PC-3 (cell line): ENCODE measurements at regions not wholly inside any gene's neighbourhood (a gene's known extent, or its start where the extent isn't known, plus 50 kb on each side); places are given as distances from the start of the nearest gene placed in this dataset.

Experiments
- ATAC-seq: fragments of 200-7000 bp; cut with Tn5 transposase; 2 replicates; pipeline ENCODE4 v1.9.1; 2020; ENCODE audit warnings: mild to moderate bottlenecking, moderate library complexity
- BruUV-seq: library from RNA; stranded (reverse); fragments of 400-500 nt; replicated peaks from 2 replicates; lab custom pipeline; 2021; lab: Mats Ljungman, UMichigan
- CTCF ChIA-PET: fragments of 300-600 bp; sonication (Branson Sonifier 250); formaldehyde crosslinking; loops from one replicate; lab custom pipeline; 2022; ENCODE audit warnings: antibody characterized with exemption; lab: Charles Lee
- POLR2A ChIA-PET: fragments of 300-600 bp; sonication (Branson Sonifier 250); formaldehyde crosslinking; loops from one replicate; lab custom pipeline; 2022; ENCODE audit warnings: antibody characterized with exemption; ENCODE audit not compliant: unreplicated experiment; lab: Charles Lee
- DNase-seq: peaks from one replicate; pipeline ENCODE4 v3.0.0-alpha.2; 2015
- H2AFZ ChIP-seq: fragments of 300-600 bp; sonication (generic); 2 replicates; pipeline ENCODE4 v1.6.0; 2016; ENCODE audit warnings: antibody characterized with exemption, low read length
- H3F3A ChIP-seq: fragments of 300-600 bp; sonication (generic); one replicate; pipeline ENCODE4 v1.6.0; 2017; ENCODE audit warnings: antibody characterized with exemption, low read length, control low read depth, mild to moderate bottlenecking; ENCODE audit not compliant: unreplicated experiment
- H3K27ac ChIP-seq: fragments of 300-600 bp; sonication (generic); 2 replicates; pipeline ENCODE4 v1.5.1; 2016; ENCODE audit warnings: mild to moderate bottlenecking, low read length
- H3K27me3 ChIP-seq: fragments of 300-600 bp; sonication (generic); 2 replicates; pipeline ENCODE4 v1.6.1; 2016; ENCODE audit warnings: low read length, mixed read lengths
- H3K36me3 ChIP-seq: fragments of 300-600 bp; sonication (generic); 2 replicates; pipeline ENCODE4 v1.6.1; 2016; ENCODE audit warnings: low read depth, mixed run types, low read length, mixed read lengths
- H3K4me1 ChIP-seq: fragments of 300-600 bp; sonication (generic); 2 replicates; pipeline ENCODE4 v1.5.1; 2016; ENCODE audit warnings: low read length; ENCODE audit not compliant: insufficient read depth
- H3K4me2 ChIP-seq: fragments of 300-600 bp; sonication (generic); 2 replicates; pipeline ENCODE4 v1.6.0; 2016; ENCODE audit warnings: low read length
- H3K4me3 ChIP-seq: fragments of 300-600 bp; sonication (generic); 2 replicates; pipeline ENCODE4 v1.5.1; 2016; ENCODE audit warnings: mild to moderate bottlenecking, low read length, mixed read lengths
- H3K79me2 ChIP-seq: fragments of 300-600 bp; sonication (generic); 2 replicates; pipeline ENCODE4 v1.6.1; 2017; ENCODE audit warnings: low read length, mixed read lengths
- H3K9ac ChIP-seq: fragments of 300-600 bp; sonication (generic); 2 replicates; pipeline ENCODE4 v1.6.0; 2016; ENCODE audit warnings: mild to moderate bottlenecking, low read length
- H3K9me2 ChIP-seq: fragments of 300-600 bp; sonication (generic); replicated peaks from 2 replicates; pipeline ENCODE4 v1.6.1; 2016; ENCODE audit warnings: mixed run types, low read length, mixed read lengths
- H3K9me3 ChIP-seq: fragments of 300-600 bp; sonication (generic); 2 replicates; pipeline ENCODE4 v1.6.1; 2016; ENCODE audit warnings: low read length, mixed read lengths
- H4K20me1 ChIP-seq: fragments of 300-600 bp; sonication (generic); 2 replicates; pipeline ENCODE4 v1.6.1; 2016; ENCODE audit warnings: low read length, mixed read lengths
- CTCF ChIP-seq: fragments of 300-600 bp; sonication (generic); conservative IDR thresholded peaks from 2 replicates; pipeline ENCODE4 v1.5.1; 2017; ENCODE audit warnings: antibody characterized with exemption, low read depth, mild to moderate bottlenecking, low read length
- EZH2 ChIP-seq: fragments of 300-600 bp; sonication (generic); IDR thresholded peaks from one replicate; pipeline ENCODE4 v1.6.1; 2017; ENCODE audit warnings: antibody characterized with exemption, mild to moderate bottlenecking, low read length; ENCODE audit not compliant: unreplicated experiment
- EZH2phosphoT487 ChIP-seq: fragments of 300-600 bp; sonication (generic); IDR thresholded peaks from 2 replicates; pipeline ENCODE4 v1.6.1; 2018; ENCODE audit warnings: mild to moderate bottlenecking, antibody characterized with exemption, low read length, borderline replicate concordance
- intact Hi-C: fragments of 100-400 bp; cut with micrococcal nuclease; formaldehyde crosslinking; loops from 2 replicates; pipeline ENCODE4 v1.9.0; 2023

DNA sequence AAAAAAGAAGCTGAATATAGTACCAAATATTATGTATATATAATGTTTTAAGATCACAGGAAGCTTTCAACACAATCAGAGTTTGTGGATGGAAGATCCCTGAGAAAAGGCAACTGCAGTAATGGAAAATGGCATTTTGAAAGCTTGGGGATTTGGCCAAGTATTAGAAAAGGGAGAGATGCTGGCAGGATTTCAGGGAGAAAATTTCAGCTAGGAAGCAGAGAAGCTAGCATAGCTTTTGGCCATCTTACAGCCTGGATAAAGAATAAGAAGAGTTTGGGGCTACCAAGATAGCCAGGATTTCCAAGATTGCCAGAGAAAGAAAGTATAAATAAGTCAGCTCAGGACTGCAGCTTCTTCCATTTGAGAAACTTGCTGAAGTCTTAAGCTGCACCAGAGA lies 440.8 kb upstream of the LUZP2 start:
- POLR2A ChIA-PET, result no interaction called here
- H3K27me3 ChIP-seq, result no peaks in the 10 kb centered on the region
- no peak for DNase-seq
- no peaks in the 10 kb centered on the region for H3K9me3 ChIP-seq
- H3K36me3 ChIP-seq, result no peaks in the 10 kb centered on the region
- H3K27ac ChIP-seq, result no peak overlapping the region
- TF ChIP-seq CTCF (no peak), EZH2phosphoT487 (no peak), EZH2 (no peak)
- H3K9me2 ChIP-seq, result no peaks in the 10 kb centered on the region
- CTCF ChIA-PET, result no interaction called here
- no peaks in the 10 kb centered on the region for H4K20me1 ChIP-seq
- no peaks in the 10 kb centered on the region for H3F3A ChIP-seq
- H3K79me2 ChIP-seq, result no peaks in the 10 kb centered on the region
- no peak overlapping the region for H3K4me2 ChIP-seq
- intact Hi-C loops, result no loop called here
- no peak overlapping the region for H3K4me3 ChIP-seq
- no peak overlapping the region for H2AFZ ChIP-seq
- ATAC-seq, result no peak
- H3K4me1 ChIP-seq, result no peaks in the 10 kb centered on the region
- no peak overlapping the region for H3K9ac ChIP-seq
- BruUV-seq, result no TSS peak

DNA sequence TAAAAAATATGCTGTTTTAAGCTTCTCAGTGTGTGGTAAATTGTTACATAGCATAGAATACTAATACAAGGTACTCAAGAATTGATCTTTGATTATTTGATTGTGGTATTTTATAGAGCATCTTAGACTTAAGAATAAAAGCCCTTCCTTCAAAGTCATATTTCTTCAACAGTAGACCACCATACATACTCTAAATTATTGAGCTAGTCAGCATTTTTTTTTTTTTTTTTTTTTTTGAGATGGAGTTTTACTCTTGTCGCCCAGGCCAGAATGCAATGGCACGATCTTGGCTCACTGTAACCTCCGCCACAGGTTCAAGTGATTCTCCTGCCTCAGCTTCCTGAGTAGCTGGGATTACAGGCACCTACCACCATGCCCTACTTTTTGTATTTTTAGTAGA lies 436.7 kb upstream of the LUZP2 start:
- Histone ChIP-seq H2AFZ (no peak overlapping the region), H3K79me2 (no peaks in the 10 kb centered on the region), H3K9me2 (no peaks in the 10 kb centered on the region), H4K20me1 (no peaks in the 10 kb centered on the region), H3K27ac (no peak overlapping the region), H3K27me3 (no peaks in the 10 kb centered on the region), H3K4me1 (no peaks in the 10 kb centered on the region), H3K9ac (no peak overlapping the region), H3K4me3 (no peak overlapping the region), H3F3A (no peaks in the 10 kb centered on the region), H3K4me2 (no peak overlapping the region), H3K36me3 (no peaks in the 10 kb centered on the region), H3K9me3 (no peaks in the 10 kb centered on the region)
- BruUV-seq, result no TSS peak
- ChIA-PET CTCF (no interaction called here), POLR2A (no interaction called here)
- DNase-seq (no peak), ATAC-seq (no peak)
- intact Hi-C loops, result no loop called here
- TF ChIP-seq EZH2phosphoT487 (no peak), CTCF (no peak), EZH2 (no peak)

DNA sequence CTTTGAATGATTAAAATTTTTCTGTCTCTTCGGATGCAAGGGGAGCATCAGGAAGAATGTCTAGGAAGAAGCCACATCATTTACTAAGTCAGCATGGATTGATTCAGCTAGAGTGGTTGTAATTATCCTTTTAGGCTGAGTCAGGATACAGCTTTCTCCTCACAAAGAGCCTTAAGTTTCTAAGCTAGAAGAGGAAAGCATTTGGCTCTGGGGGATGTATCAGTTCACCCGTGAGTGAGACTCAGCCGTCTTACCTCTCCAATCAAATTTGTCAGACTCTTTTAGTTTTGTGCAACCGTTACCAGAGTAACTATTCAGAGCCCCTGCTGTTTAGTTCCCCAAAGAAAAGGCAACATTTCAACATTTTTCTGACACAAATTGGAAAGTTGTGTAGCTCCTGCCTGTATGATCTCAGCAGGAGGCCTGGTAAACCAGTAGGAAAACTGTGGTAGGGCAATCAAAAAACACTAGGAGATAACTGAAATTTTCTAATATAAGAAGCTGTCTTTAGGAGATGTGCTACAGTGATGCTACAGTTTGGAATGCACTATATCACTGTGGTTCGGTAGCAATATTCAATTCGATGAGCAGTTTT lies 432.4 kb upstream of the LUZP2 start:
- H4K20me1 ChIP-seq, result no peaks in the 10 kb centered on the region
- BruUV-seq, result no TSS peak
- H3K27ac ChIP-seq, result no peak overlapping the region
- H3K27me3 ChIP-seq, result no peaks in the 10 kb centered on the region
- DNase-seq, result no peak
- no peak overlapping the region for H2AFZ ChIP-seq
- H3K9me3 ChIP-seq, result no peaks in the 10 kb centered on the region
- H3K9ac ChIP-seq, result no peak overlapping the region
- H3F3A ChIP-seq, result no peaks in the 10 kb centered on the region
- no peaks in the 10 kb centered on the region for H3K36me3 ChIP-seq
- intact Hi-C loops, result no loop called here
- no peak for ATAC-seq
- CTCF ChIA-PET, result no interaction called here
- POLR2A ChIA-PET, result no interaction called here
- H3K9me2 ChIP-seq, result no peaks in the 10 kb centered on the region
- no peak overlapping the region for H3K4me3 ChIP-seq
- H3K4me2 ChIP-seq, result no peak overlapping the region
- no peaks in the 10 kb centered on the region for H3K4me1 ChIP-seq
- H3K79me2 ChIP-seq, result no peaks in the 10 kb centered on the region
- TF ChIP-seq CTCF (no peak), EZH2 (no peak), EZH2phosphoT487 (no peak)
